IMR-90 (cell line): ENCODE measurements at regions not wholly inside any gene's neighbourhood (a gene's known extent, or its start where the extent isn't known, plus 50 kb on each side); places are given as distances from the start of the nearest gene placed in this dataset.
"Not testable (repeated sequence)": the region's sequence is repeated elsewhere in the genome, so short reads cannot be mapped to it uniquely, and the experiment has no call there.

Experiments
- ATAC-seq: fragments of 200-7000 bp; cut with Tn5 transposase; 2 replicates; pipeline ENCODE4 v1.9.1; 2020; ENCODE audit warnings: low read depth, mild to moderate bottlenecking, moderate library complexity
- BruUV-seq: library from RNA; stranded (reverse); fragments of 400-500 nt; replicated peaks from 2 replicates; lab custom pipeline; 2021; lab: Mats Ljungman, UMichigan
- CTCF ChIA-PET: fragments of 300-600 bp; formaldehyde crosslinking; extraction: SDS; loops from one replicate; lab custom pipeline; 2021; ENCODE audit warnings: antibody characterized with exemption; lab: Yijun Ruan, JAX
- POLR2A ChIA-PET: fragments of 300-600 bp; sonication (Branson Sonifier 250); formaldehyde crosslinking; loops from one replicate; lab custom pipeline; 2022; ENCODE audit warnings: antibody characterized with exemption; ENCODE audit not compliant: unreplicated experiment; lab: Charles Lee
- DNase-seq: peaks from one replicate; pipeline ENCODE4 v3.0.0; 2013
- H2AFZ ChIP-seq: replicated peaks from 2 replicates; pipeline ENCODE3; 2013; ENCODE audit warnings: low read length, mild to moderate bottlenecking; ENCODE audit not compliant: poor library complexity
- H2AK5ac ChIP-seq: 2 replicates; pipeline ENCODE4 v1.6.1; 2013; ENCODE audit warnings: low read depth, low read length, inconsistent platforms
- H2AK9ac ChIP-seq: replicated peaks from 2 replicates; pipeline ENCODE3; 2013; ENCODE audit warnings: mild to moderate bottlenecking, low read depth, low read length, moderate library complexity; ENCODE audit not compliant: poor library complexity
- H2BK120ac ChIP-seq: 2 replicates; pipeline ENCODE4 v1.6.1; 2013; ENCODE audit warnings: low read depth, low read length, inconsistent platforms
- H2BK15ac ChIP-seq: 3 replicates; pipeline ENCODE4 v1.6.1; 2013; ENCODE audit warnings: low read depth, low read length, inconsistent platforms
- H2BK20ac ChIP-seq: 2 replicates; pipeline ENCODE4 v1.6.1; 2013; ENCODE audit warnings: low read depth, mild to moderate bottlenecking, inconsistent platforms, low read length, moderate library complexity
- H2BK5ac ChIP-seq: 2 replicates; pipeline ENCODE4 v1.6.1; 2013; ENCODE audit warnings: mild to moderate bottlenecking, low read depth, low read length, inconsistent platforms; ENCODE audit not compliant: poor library complexity, severe bottlenecking
- H3K14ac ChIP-seq: replicated peaks from 2 replicates; pipeline ENCODE4 v1.6.1; 2013; ENCODE audit warnings: low read depth, low read length, inconsistent platforms
- H3K18ac ChIP-seq: 2 replicates; pipeline ENCODE4 v1.6.1; 2013; ENCODE audit warnings: low read depth, low read length, control low read depth
- H3K23ac ChIP-seq: 2 replicates; pipeline ENCODE4 v1.6.1; 2013; ENCODE audit warnings: low read depth, low read length, inconsistent platforms
- H3K27ac ChIP-seq: 2 replicates; pipeline ENCODE4 v1.5.1; 2013; ENCODE audit warnings: mild to moderate bottlenecking, control low read depth, low read length; ENCODE audit not compliant: insufficient read depth
- H3K27me3 ChIP-seq: 2 replicates; pipeline ENCODE4 v1.6.1; 2013; ENCODE audit warnings: low read length; ENCODE audit not compliant: control insufficient read depth, insufficient read depth
- H3K36me3 ChIP-seq: 2 replicates; pipeline ENCODE4 v1.6.1; 2013; ENCODE audit warnings: low read length, mixed read lengths; ENCODE audit not compliant: control insufficient read depth, insufficient read depth
- H3K4ac ChIP-seq: 2 replicates; pipeline ENCODE4 v1.6.1; 2013; ENCODE audit warnings: low read depth, low read length, inconsistent platforms
- H3K4me1 ChIP-seq: 2 replicates; pipeline ENCODE4 v1.6.1; 2013; ENCODE audit warnings: low read length, mixed read lengths; ENCODE audit not compliant: control insufficient read depth, insufficient read depth
- H3K4me2 ChIP-seq: 2 replicates; pipeline ENCODE4 v1.6.1; 2013; ENCODE audit warnings: low read depth, mild to moderate bottlenecking, control low read depth, low read length, moderate library complexity
- H3K4me3 ChIP-seq: 2 replicates; pipeline ENCODE4 v1.5.1; 2013; ENCODE audit warnings: low read depth, mild to moderate bottlenecking, control low read depth, low read length, moderate library complexity; ENCODE audit not compliant: insufficient read depth
- H3K56ac ChIP-seq: 2 replicates; pipeline ENCODE4 v1.6.1; 2013; ENCODE audit warnings: low read length, inconsistent platforms; ENCODE audit not compliant: insufficient read depth; ENCODE audit errors: extremely low read depth
- H3K79me1 ChIP-seq, 2 experiments: 2 replicates each; pipeline ENCODE4 v1.6.1; 2013; ENCODE audit warnings: low read length in 2 of 2, inconsistent platforms in 1 of 2, low read depth in 1 of 2
- H3K9ac ChIP-seq: 2 replicates; pipeline ENCODE4 v1.6.1; 2013; ENCODE audit warnings: low read depth, low read length, control low read depth
- H3K9me1 ChIP-seq: 2 replicates; pipeline ENCODE4 v1.6.1; 2013; ENCODE audit warnings: low read length, inconsistent platforms; ENCODE audit not compliant: insufficient read depth
- H3K9me3 ChIP-seq: 2 replicates; pipeline ENCODE4 v1.6.1; 2013; ENCODE audit warnings: low read length; ENCODE audit not compliant: control insufficient read depth, insufficient read depth
- H4K20me1 ChIP-seq: 2 replicates; pipeline ENCODE4 v1.6.1; 2013; ENCODE audit warnings: low read length, inconsistent platforms; ENCODE audit not compliant: insufficient read depth
- H4K5ac ChIP-seq: 2 replicates; pipeline ENCODE4 v1.6.1; 2013; ENCODE audit warnings: mild to moderate bottlenecking, low read depth, low read length, control low read depth
- H4K8ac ChIP-seq, 2 experiments: 2 replicates each; pipeline ENCODE4 v1.6.1; 2013; ENCODE audit warnings: low read depth in 2 of 2, low read length in 2 of 2, control low read depth in 1 of 2, inconsistent platforms in 1 of 2
- H4K91ac ChIP-seq: 2 replicates; pipeline ENCODE4 v1.6.1; 2013; ENCODE audit warnings: low read depth, low read length, inconsistent platforms; ENCODE audit not compliant: insufficient read depth
- WGBS, 2 experiments: methylation state at CpG; one replicate each; pipeline versions ENCODE4 v1.1.5 to v1.1.7; 2013; ENCODE audit warnings: missing lambda C conversion rate in 2 of 2; ENCODE audit not compliant: insufficient read length in 1 of 2; ENCODE audit errors: extremely low coverage in 2 of 2; 5-methylcytosine and 5-hydroxymethylcytosine counted together
- dilution Hi-C: fragments of 300-500 bp; cut with HindIII; formaldehyde crosslinking; loops from one replicate; pipeline ENCODE4 v1.14.3; 2018; ENCODE audit warnings: low sequenced_read_pairs; ENCODE audit not compliant: unreplicated experiment
- in situ Hi-C: fragments of 300-500 bp; cut with MboI; formaldehyde crosslinking; loops from 3 replicates; pipeline ENCODE4 v1.14.3; 2019; ENCODE audit warnings: low sequenced_read_pairs, inconsistent platforms, mixed read lengths
- intact Hi-C: fragments of 100-400 bp; cut with micrococcal nuclease; formaldehyde crosslinking; loops from 2 replicates; pipeline ENCODE4 v1.10.0; 2022

DNA sequence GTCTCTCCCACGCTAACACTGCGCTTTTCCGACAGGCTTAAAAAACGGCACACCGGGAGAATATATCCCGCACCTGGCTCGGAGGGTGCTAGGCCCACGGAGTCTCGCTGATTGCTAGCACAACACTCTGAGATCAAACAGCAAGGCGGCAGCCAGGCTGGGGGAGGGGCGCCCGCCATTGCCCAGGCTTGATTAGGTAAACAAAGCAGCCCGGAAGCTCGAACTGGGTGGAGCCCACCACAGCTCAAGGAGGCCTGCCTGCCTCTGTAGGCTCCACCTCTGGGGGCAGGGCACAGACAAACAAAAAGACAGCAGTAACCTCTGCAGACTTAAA, 67.0 kb upstream of the FGF13 start:
- H2AK9ac ChIP-seq, H3K4me1 ChIP-seq, H3K36me3 ChIP-seq, H3K27ac ChIP-seq, BruUV-seq, dilution Hi-C loops, H3K18ac ChIP-seq, H3K9ac ChIP-seq, H4K91ac ChIP-seq, H3K9me1 ChIP-seq, H2AK5ac ChIP-seq, H3K23ac ChIP-seq, H4K20me1 ChIP-seq, H2BK20ac ChIP-seq, H3K9me3 ChIP-seq, H3K27me3 ChIP-seq, H2BK120ac ChIP-seq, H3K4ac ChIP-seq, POLR2A ChIA-PET, H4K8ac ChIP-seq, DNase-seq, in situ Hi-C loops, H4K5ac ChIP-seq, intact Hi-C loops, H2BK5ac ChIP-seq, H2BK15ac ChIP-seq, H3K79me1 ChIP-seq, CTCF ChIA-PET, H3K14ac ChIP-seq, ATAC-seq, H3K56ac ChIP-seq, H3K4me3 ChIP-seq, H3K4me2 ChIP-seq, H2AFZ ChIP-seq: not testable (repeated sequence)
- 78% methylated on average over 4 of the region's 14 CpGs; no CpG with 5 or more reads in 1 of the 2 experiments for WGBS, 2 experiments

DNA sequence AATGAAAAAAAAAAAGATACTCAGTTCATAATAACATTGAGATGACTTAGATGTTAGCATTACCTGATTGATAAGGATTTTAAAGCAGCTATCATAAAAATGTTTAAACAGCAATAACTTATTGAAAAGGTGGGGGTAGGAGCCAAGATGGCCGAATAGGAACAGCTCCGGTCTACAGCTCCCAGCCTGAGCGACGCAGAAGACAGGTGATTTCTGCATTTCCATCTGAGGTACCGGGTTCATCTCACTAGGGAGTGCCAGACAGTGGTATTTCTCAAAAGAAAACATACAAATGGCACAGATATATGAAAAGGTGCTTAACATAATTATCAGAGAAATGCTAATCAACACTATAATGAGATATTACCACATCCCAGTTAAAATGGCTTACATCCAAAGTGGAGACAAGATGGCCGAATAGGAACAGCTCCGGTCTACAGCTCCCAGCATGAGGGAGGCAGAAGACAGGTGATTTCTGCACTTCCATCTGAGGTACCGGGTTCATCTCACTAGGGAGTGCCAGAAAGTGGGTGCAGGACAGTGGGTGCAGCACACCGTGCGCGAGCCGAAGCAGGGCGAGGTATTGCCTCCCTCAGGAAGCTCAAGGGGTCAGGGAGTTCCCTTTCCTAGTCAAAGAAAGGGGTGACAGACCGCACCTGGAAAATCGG, 66.5 kb upstream of the FGF13 start:
- CTCF ChIA-PET, H3K27ac ChIP-seq, H3K9ac ChIP-seq, H2BK20ac ChIP-seq, ATAC-seq, H3K4me3 ChIP-seq, H3K27me3 ChIP-seq, dilution Hi-C loops, H4K91ac ChIP-seq, H3K18ac ChIP-seq, in situ Hi-C loops, DNase-seq, H2BK120ac ChIP-seq, H3K4ac ChIP-seq, H3K9me1 ChIP-seq, H4K5ac ChIP-seq, H2BK5ac ChIP-seq, H3K79me1 ChIP-seq, H3K9me3 ChIP-seq, H3K56ac ChIP-seq, H4K8ac ChIP-seq, H3K23ac ChIP-seq, H3K4me2 ChIP-seq, H2AFZ ChIP-seq, BruUV-seq, H2AK5ac ChIP-seq, H4K20me1 ChIP-seq, H2AK9ac ChIP-seq, intact Hi-C loops, H3K4me1 ChIP-seq, H3K14ac ChIP-seq, H3K36me3 ChIP-seq, POLR2A ChIA-PET, H2BK15ac ChIP-seq: not testable (repeated sequence)
- WGBS, 2 experiments, result 80% methylated on average over 1 of the region's 15 CpGs; no CpG with 5 or more reads in 1 of the 2 experiments
